Central memory CD4-positive, alpha-beta T cell (primary cell): ENCODE measurements at regions not wholly inside any gene's neighbourhood (a gene's known extent, or its start where the extent isn't known, plus 50 kb on each side); places are given as distances from the start of the nearest gene placed in this dataset.

Experiments used
- DNase-seq: peaks from one replicate; pipeline ENCODE4 v3.0.0; 2022

- no peak for DNase-seq
Observed at GRCh38 chr1:244920911-244921761, 56.8 kb upstream of the HNRNPU start.

- DNase-seq, result no peak
Observed at GRCh38 chr1:244919320-244920282, 55.3 kb upstream of the HNRNPU start.

GRCh38 chr1:244918421-244919319 lies 54.3 kb upstream of the HNRNPU start:
- DNase-seq, result peak; percentile 73

- no peak for DNase-seq
Observed at GRCh38 chr1:244917073-244917670, 52.8 kb upstream of the HNRNPU start.

- DNase-seq, result no peak
Observed at GRCh38 chr1:244915736-244916135, 51.4 kb upstream of the HNRNPU start.

- no peak for DNase-seq
Observed at GRCh38 chr1:244914761-244915160, 50.4 kb upstream of the HNRNPU start.
